Right lobe of liver (tissue), 6 donors: ENCODE measurements at regions not wholly inside any gene's neighbourhood (a gene's known extent, or its start where the extent isn't known, plus 50 kb on each side); places are given as distances from the start of the nearest gene placed in this dataset.
A peak's percentile ranks its signal among the peaks of the same experiment; 100 is the strongest.

ENCODE experiments used
- ATAC-seq, 4 donors: fragments of 200-7000 bp; cut with Tn5 transposase; one replicate each; pipeline ENCODE4 v1.9.1; 2020; ENCODE audit warnings: mild to moderate bottlenecking in 4 of 4, moderate library complexity in 4 of 4
- DNase-seq, 3 donors: peaks; one replicate each; pipeline ENCODE4 v3.0.0-alpha.2; 2020
- H3K27ac ChIP-seq, 3 donors: fragments of 200-600 bp; one replicate each; pipeline ENCODE4 v1.8.0; 2022
- H3K27me3 ChIP-seq, 2 donors: fragments of 200-600 bp; one replicate each; pipeline ENCODE4 v1.8.0; 2022
- H3K36me3 ChIP-seq, 4 donors: fragments of 200-600 bp; sonication (generic) in 1 of 4; one replicate each; pipeline versions ENCODE4 v1.5.1 to v1.8.0; 2017 to 2022; ENCODE audit warnings: control low read depth in 1 of 4
- H3K4me1 ChIP-seq, 4 donors: fragments of 200-600 bp; sonication (generic) in 1 of 4; one replicate each; pipeline versions ENCODE4 v1.5.1 to v1.8.0; 2017 to 2022; ENCODE audit warnings: control low read depth in 1 of 4
- H3K4me3 ChIP-seq, 3 donors: fragments of 200-600 bp; one replicate each; pipeline ENCODE4 v1.8.0; 2022
- H3K9me3 ChIP-seq, 4 donors: fragments of 200-600 bp; sonication (generic) in 1 of 4; one replicate each; pipeline versions ENCODE4 v1.5.1 to v1.8.0; 2017 to 2022; ENCODE audit warnings: control low read depth in 1 of 4
- CTCF ChIP-seq, 4 donors: fragments of 200-600 bp in 3 of 4; fragments of 450-650 bp in 1 of 4; IDR thresholded peaks; one replicate each; pipeline versions ENCODE4 v1.5.1 to v1.8.0; 2016 to 2022; ENCODE audit warnings: antibody characterized with exemption in 4 of 4, mild to moderate bottlenecking in 2 of 4
- POLR2A ChIP-seq: fragments of 450-650 bp; IDR thresholded peaks from one replicate; pipeline ENCODE4 v1.6.1; 2017; ENCODE audit warnings: antibody characterized with exemption, mild to moderate bottlenecking
- WGBS: methylation state at CpG from one replicate; pipeline ENCODE4 v1.1.6; 2018; ENCODE audit warnings: low coverage, low lambda C conversion rate; ENCODE audit not compliant: insufficient coverage; ENCODE audit errors: missing lambda C conversion rate; 5-methylcytosine and 5-hydroxymethylcytosine counted together
- intact Hi-C, 2 donors: fragments of 100-400 bp; cut with DNase I; formaldehyde crosslinking; loops; one replicate each; pipeline versions ENCODE4 v1.11.2 to v1.14.1; 2022
- donor health status: DM: no; HTN: yes; CAD: no.
- donor health status: DM: no; HTN: no; CAD: no.
- donor health status: DM: no; HTN: no; CAD: no.
- donor health status: DM: no; HTN: yes; CAD: no.
- donor health status: DM: no; HTN: yes; CAD: no.

DNA sequence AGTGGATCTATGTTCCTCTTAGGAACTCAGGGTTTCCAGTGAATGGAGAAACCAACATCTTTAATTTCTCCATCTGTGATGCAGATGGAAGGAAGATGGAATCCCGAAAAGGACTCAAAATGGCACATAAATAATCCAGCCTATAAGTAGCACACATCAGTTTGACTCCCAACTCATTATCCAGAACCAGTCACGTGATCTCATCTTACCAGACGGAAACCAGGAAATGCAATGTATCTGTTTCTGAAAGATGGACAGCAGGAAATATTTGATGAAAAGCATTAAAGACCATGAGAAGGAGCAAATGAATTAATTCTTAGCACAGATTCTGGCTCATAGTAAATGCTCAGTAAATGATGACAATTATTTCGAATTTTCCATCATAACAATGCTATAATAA lies 443.1 kb upstream of the FMR1 start:
- Histone ChIP-seq H3K9me3 (no peaks in the 10 kb centered on the region), H3K4me3 (no peak overlapping the region), H3K27ac (no peak overlapping the region), H3K4me1 (no peaks in the 10 kb centered on the region), H3K27me3 (no peaks in the 10 kb centered on the region), H3K36me3 (no peaks in the 10 kb centered on the region)
- intact Hi-C loops = no loop called here
- 26% methylated on average over 4 of the region's 4 CpGs for WGBS
- no peak for ATAC-seq
- TF ChIP-seq POLR2A = no peak
- TF ChIP-seq CTCF (IDR thresholded peaks at IDR 0.05) = no peak
- DNase-seq = no peak

GRCh38 chrX:147476008-147476407 lies 435.7 kb upstream of the FMR1 start:
- Histone ChIP-seq H3K36me3 (no peaks in the 10 kb centered on the region), H3K4me3 (no peak overlapping the region), H3K4me1 (no peaks in the 10 kb centered on the region), H3K27me3 (no peaks in the 10 kb centered on the region), H3K9me3 (no peaks in the 10 kb centered on the region), H3K27ac (no peak overlapping the region)
- WGBS = 15% methylated on average over 7 of the region's 7 CpGs
- intact Hi-C loops = no loop called here
- TF ChIP-seq POLR2A (no peak), CTCF (IDR thresholded peaks at IDR 0.05) (peak; percentile 34 to 49 (median 44))
- peak in 3 of 4 donors; percentile 57 to 71 (median 64) for ATAC-seq
- DNase-seq = no peak

DNA sequence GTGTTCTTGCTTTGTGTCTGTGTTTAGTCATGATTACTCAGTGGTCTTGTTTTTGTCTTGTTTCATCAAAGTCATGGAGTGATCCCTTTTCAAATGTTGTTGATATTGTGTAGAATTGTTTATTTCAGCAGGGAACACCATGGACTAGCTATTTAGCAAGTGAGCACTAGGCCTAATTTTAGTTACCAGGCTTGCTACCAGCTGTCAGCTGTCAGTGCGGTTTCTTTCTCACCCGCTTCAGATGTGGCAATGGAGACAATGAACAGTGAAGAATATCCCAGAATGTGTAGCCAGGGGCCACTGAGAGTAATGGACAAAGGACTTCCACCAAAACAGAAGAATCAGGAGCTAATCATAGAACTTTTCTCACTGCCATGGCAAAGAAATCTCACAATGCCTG lies 432.8 kb upstream of the FMR1 start:
- DNase-seq = no peak
- H3K36me3 ChIP-seq = no peaks in the 10 kb centered on the region
- H3K4me1 ChIP-seq = no peaks in the 10 kb centered on the region
- no peak overlapping the region for H3K4me3 ChIP-seq
- no peak for ATAC-seq
- H3K27me3 ChIP-seq = no peaks in the 10 kb centered on the region
- H3K27ac ChIP-seq = no peak overlapping the region
- no peak for TF ChIP-seq CTCF (IDR thresholded peaks at IDR 0.05)
- no peak for TF ChIP-seq POLR2A
- H3K9me3 ChIP-seq = no peaks in the 10 kb centered on the region
- intact Hi-C loops = no loop called here
- 43% methylated on average over 1 of the region's 2 CpGs for WGBS

DNA sequence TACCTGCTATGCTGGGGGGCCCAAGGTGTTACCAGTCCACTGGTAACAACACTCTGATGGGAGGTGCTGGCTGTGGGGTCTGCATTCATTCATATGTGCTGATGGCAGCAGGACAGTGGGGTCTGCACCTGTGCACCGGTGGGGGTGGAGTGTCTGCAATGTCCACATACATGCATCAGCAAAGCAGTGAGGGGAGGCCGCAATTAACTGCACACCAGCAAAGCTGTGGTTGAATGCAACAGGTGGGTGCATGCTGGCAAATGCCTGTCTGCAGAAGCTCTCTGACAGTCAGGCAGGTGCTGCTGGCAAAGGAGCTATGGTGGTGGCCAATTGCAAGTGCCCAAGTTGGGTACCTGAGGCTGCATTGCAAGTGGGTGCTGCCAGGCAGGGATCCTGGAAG lies 426.5 kb upstream of the FMR1 start:
- Histone ChIP-seq H3K27me3 (no peaks in the 10 kb centered on the region), H3K4me3 (no peak overlapping the region), H3K4me1 (no peaks in the 10 kb centered on the region), H3K27ac (no peak overlapping the region), H3K9me3 (no peaks in the 10 kb centered on the region), H3K36me3 (no peaks in the 10 kb centered on the region)
- DNase-seq = no peak
- intact Hi-C loops = no loop called here
- no peak for TF ChIP-seq POLR2A
- TF ChIP-seq CTCF (IDR thresholded peaks at IDR 0.05) = no peak
- WGBS = no CpG with 5 or more reads among the region's 2 CpGs
- ATAC-seq = no peak

- Histone ChIP-seq H3K9me3 (no peaks in the 10 kb centered on the region), H3K4me3 (no peak overlapping the region), H3K27me3 (no peaks in the 10 kb centered on the region), H3K36me3 (no peaks in the 10 kb centered on the region), H3K27ac (no peak overlapping the region), H3K4me1 (no peaks in the 10 kb centered on the region)
- ATAC-seq = no peak
- WGBS = 27% methylated on average over 1 of the region's 1 CpG
- DNase-seq = no peak
- TF ChIP-seq POLR2A (no peak), CTCF (IDR thresholded peaks at IDR 0.05) (no peak)
- intact Hi-C loops = no loop called here
Observed at GRCh38 chrX:147494365-147494764, 417.4 kb upstream of the FMR1 start.
